ENCODE measurements at regions not wholly inside any gene's neighbourhood (a gene's known extent, or its start where the extent isn't known, plus 50 kb on each side); places are given as distances from the start of the nearest gene placed in this dataset.

- Mint-ChIP-seq H3K9me3 (no peaks in the 10 kb centered on the region), H3K27ac (no peak overlapping the region), H3K36me3 (no peaks in the 10 kb centered on the region), H3K4me3 (no peak overlapping the region), H3K4me1 (peaks cover 8% of the 10 kb centered on the region), H3K27me3 (ENCODE audit: low read depth) (no peaks in the 10 kb centered on the region; the same call in 1 of the 2 replicates)
- ATAC-seq = no peak
- ChIA-PET CTCF (no interaction called here), POLR2A (no interaction called here)
- TF ChIP-seq IRF1 (CRISPR knock-in tag; IDR thresholded peaks at IDR 0.05) (no peak), AR (CRISPR knock-in tag; IDR thresholded peaks at IDR 0.05) (no peak), SMAD3 (CRISPR knock-in tag; IDR thresholded peaks at IDR 0.05; ENCODE audit: borderline replicate concordance) (no peak), ZNF423 (CRISPR knock-in tag; IDR thresholded peaks at IDR 0.05) (no peak), E2F5 (CRISPR knock-in tag; IDR thresholded peaks at IDR 0.05) (no peak), ZNF121 (CRISPR knock-in tag; IDR thresholded peaks at IDR 0.05) (no peak), ZMAT4 (CRISPR knock-in tag; IDR thresholded peaks at IDR 0.05) (no peak), RELA (CRISPR knock-in tag; IDR thresholded peaks at IDR 0.05; ENCODE audit: borderline replicate concordance) (no peak), ESRRA (CRISPR knock-in tag; IDR thresholded peaks at IDR 0.05; ENCODE audit: borderline replicate concordance) (no peak), TEAD1 (CRISPR knock-in tag; IDR thresholded peaks at IDR 0.05) (no peak), E2F4 (CRISPR knock-in tag; IDR thresholded peaks at IDR 0.05; ENCODE audit: borderline replicate concordance, low read depth) (no peak), ZNF317 (CRISPR knock-in tag; IDR thresholded peaks at IDR 0.05; ENCODE audit: borderline replicate concordance, low read depth) (no peak), ZNF532 (CRISPR knock-in tag; IDR thresholded peaks at IDR 0.05; ENCODE audit: borderline replicate concordance) (no peak)
- no peak for DNase-seq (ENCODE audit: low spot score)
Measured at GRCh38 chr17:79231766-79232287, 157.2 kb downstream of the ENGASE start.

- Mint-ChIP-seq H3K4me1 (peaks cover 8% of the 10 kb centered on the region), H3K36me3 (no peaks in the 10 kb centered on the region), H3K27ac (no peak overlapping the region), H3K27me3 (ENCODE audit: low read depth) (no peaks in the 10 kb centered on the region; the same call in 1 of the 2 replicates), H3K4me3 (no peak overlapping the region), H3K9me3 (no peaks in the 10 kb centered on the region)
- TF ChIP-seq IRF1 (CRISPR knock-in tag; IDR thresholded peaks at IDR 0.05) = no peak
- no peak for TF ChIP-seq CDX4 (CRISPR knock-in tag; IDR thresholded peaks at IDR 0.05; ENCODE audit: borderline replicate concordance)
- TF ChIP-seq GRHL2 (CRISPR knock-in tag; IDR thresholded peaks at IDR 0.05; ENCODE audit: insufficient replicate concordance, severe bottlenecking) = no peak
- ATAC-seq (no peak), DNase-seq (ENCODE audit: low spot score) (no peak)
- ChIA-PET POLR2A (no interaction called here), CTCF (interaction anchor here (0.8 to 1.6 kb wide), 3 partner anchors 28 to 163 kb away, joined by 3 to 6 read pairs (median 4); no protein-coding TSS in a partner anchor)
Measured at GRCh38 chr17:79230576-79230975, 156.0 kb downstream of the ENGASE start.

Measured in WTC11 (cell line).